H9 (cell line): ENCODE measurements at regions not wholly inside any gene's neighbourhood (a gene's known extent, or its start where the extent isn't known, plus 50 kb on each side); places are given as distances from the start of the nearest gene placed in this dataset.

Experiments
- DNase-seq: peaks from one replicate; pipeline ENCODE4 v3.0.0-alpha.2; 2017
- H2AFZ ChIP-seq: one replicate; pipeline ENCODE4 v1.6.1; 2013; ENCODE audit warnings: mild to moderate bottlenecking, low read length, control low read depth, moderate library complexity
- H2AK5ac ChIP-seq: 2 replicates; pipeline ENCODE4 v1.6.1; 2013; ENCODE audit warnings: low read length, control low read depth, mixed read lengths; ENCODE audit not compliant: insufficient read length
- H2BK120ac ChIP-seq: one replicate; pipeline ENCODE4 v1.6.1; 2013; ENCODE audit warnings: low read depth, mild to moderate bottlenecking, low read length, control low read depth, inconsistent platforms; ENCODE audit not compliant: poor library complexity, severe bottlenecking
- H2BK12ac ChIP-seq: 2 replicates; pipeline ENCODE4 v1.6.1; 2013; ENCODE audit warnings: low read length, control low read depth, mixed read lengths, low read depth; ENCODE audit not compliant: insufficient read length
- H2BK15ac ChIP-seq: 2 replicates; pipeline ENCODE4 v1.6.1; 2013; ENCODE audit warnings: low read depth, low read length, control low read depth
- H2BK20ac ChIP-seq: one replicate; pipeline ENCODE4 v1.6.1; 2013; ENCODE audit warnings: low read depth, mild to moderate bottlenecking, low read length, control low read depth, inconsistent platforms; ENCODE audit not compliant: poor library complexity, severe bottlenecking
- H2BK5ac ChIP-seq: 2 replicates; pipeline ENCODE4 v1.6.1; 2013; ENCODE audit warnings: low read length, control low read depth, mixed read lengths; ENCODE audit not compliant: insufficient read length
- H3K14ac ChIP-seq: 2 replicates; pipeline ENCODE4 v1.6.1; 2013; ENCODE audit warnings: low read length, control low read depth; ENCODE audit not compliant: insufficient read depth
- H3K18ac ChIP-seq: 2 replicates; pipeline ENCODE4 v1.6.1; 2013; ENCODE audit warnings: low read depth, mild to moderate bottlenecking, mixed read lengths, low read length, control low read depth; ENCODE audit not compliant: insufficient read length
- H3K23ac ChIP-seq: 2 replicates; pipeline ENCODE4 v1.6.1; 2013; ENCODE audit warnings: low read length, control low read depth, mixed read lengths, low read depth; ENCODE audit not compliant: insufficient read length
- H3K23me2 ChIP-seq: 2 replicates; pipeline ENCODE4 v1.6.1; 2013; ENCODE audit warnings: low read depth, mild to moderate bottlenecking, mixed read lengths, low read length, control low read depth; ENCODE audit not compliant: insufficient read length, poor library complexity, severe bottlenecking
- H3K27ac ChIP-seq: 2 replicates; pipeline ENCODE4 v1.5.1; 2013; ENCODE audit warnings: low read length, control low read depth, mixed read lengths, low read depth; ENCODE audit not compliant: insufficient read length
- H3K27me3 ChIP-seq: 2 replicates; pipeline ENCODE4 v1.6.1; 2013; ENCODE audit warnings: low read length, control low read depth, inconsistent platforms; ENCODE audit not compliant: insufficient read depth
- H3K4ac ChIP-seq: 2 replicates; pipeline ENCODE4 v1.6.1; 2013; ENCODE audit warnings: low read depth, mild to moderate bottlenecking, control low read depth, inconsistent platforms, low read length, moderate library complexity
- H3K4me1 ChIP-seq: 2 replicates; pipeline ENCODE4 v1.6.1; 2013; ENCODE audit warnings: low read length, control low read depth, inconsistent platforms; ENCODE audit not compliant: insufficient read depth
- H3K4me2 ChIP-seq: 2 replicates; pipeline ENCODE4 v1.6.1; 2013; ENCODE audit warnings: low read length, control low read depth, mixed read lengths; ENCODE audit not compliant: insufficient read length, insufficient read depth
- H3K56ac ChIP-seq: 2 replicates; pipeline ENCODE4 v1.6.1; 2013; ENCODE audit warnings: low read depth, mild to moderate bottlenecking, mixed read lengths, low read length, control low read depth; ENCODE audit not compliant: insufficient read length
- H3K79me1 ChIP-seq: 2 replicates; pipeline ENCODE4 v1.6.1; 2013; ENCODE audit warnings: low read depth, mild to moderate bottlenecking, moderate library complexity, low read length, control low read depth, inconsistent platforms; ENCODE audit not compliant: insufficient read depth, poor library complexity, severe bottlenecking
- H3K79me2 ChIP-seq: 2 replicates; pipeline ENCODE4 v1.6.1; 2013; ENCODE audit warnings: low read length, control low read depth, inconsistent platforms; ENCODE audit not compliant: insufficient read depth
- H3K9ac ChIP-seq: 2 replicates; pipeline ENCODE4 v1.6.1; 2013; ENCODE audit warnings: low read length, control low read depth, mixed read lengths; ENCODE audit not compliant: insufficient read length; ENCODE audit errors: extremely low read depth
- H3K9me3 ChIP-seq: one replicate; pipeline ENCODE4 v1.6.1; 2013; ENCODE audit warnings: low read depth, low read length, inconsistent platforms; ENCODE audit not compliant: control insufficient read depth
- H3T11ph ChIP-seq: one replicate; pipeline ENCODE4 v1.6.1; 2013; ENCODE audit warnings: mild to moderate bottlenecking, low read length, control low read depth, inconsistent platforms
- H4K20me1 ChIP-seq: one replicate; pipeline ENCODE4 v1.6.1; 2013; ENCODE audit not compliant: control insufficient read depth, insufficient read length, insufficient read depth
- H4K5ac ChIP-seq: 2 replicates; pipeline ENCODE4 v1.6.1; 2013; ENCODE audit warnings: low read depth, mild to moderate bottlenecking, mixed read lengths, low read length, control low read depth; ENCODE audit not compliant: insufficient read length
- H4K8ac ChIP-seq: replicated peaks from 2 replicates; pipeline ENCODE4 v1.6.1; 2013; ENCODE audit warnings: low read length, control low read depth, mixed read lengths, low read depth; ENCODE audit not compliant: insufficient read length
- H4K91ac ChIP-seq: 2 replicates; pipeline ENCODE4 v1.6.1; 2013; ENCODE audit warnings: low read depth, mild to moderate bottlenecking, moderate library complexity, mixed read lengths, low read length, control low read depth; ENCODE audit not compliant: insufficient read length
- H3K27ac Mint-ChIP-seq, 3 experiments: 2 replicates in 2 of 3; 3 replicates in 1 of 3; pipeline ENCODE4 v1.8.0; 2020 to 2021; ENCODE audit warnings: mixed read lengths in 3 of 3, mild to moderate bottlenecking in 1 of 3, moderate library complexity in 1 of 3
- H3K27me3 Mint-ChIP-seq: 2 replicates; pipeline ENCODE4 v1.8.0; 2021; ENCODE audit warnings: low read depth, mild to moderate bottlenecking, moderate library complexity, mixed read lengths
- H3K36me3 Mint-ChIP-seq, 3 experiments: 2 replicates in 2 of 3; 3 replicates in 1 of 3; pipeline ENCODE4 v1.8.0; 2020 to 2021; ENCODE audit warnings: low read depth in 3 of 3, mixed read lengths in 3 of 3; ENCODE audit not compliant: insufficient read depth in 1 of 3
- H3K4me1 Mint-ChIP-seq, 2 experiments: 2 replicates each; pipeline ENCODE4 v1.8.0; 2020; ENCODE audit warnings: mixed read lengths in 2 of 2
- H3K4me3 Mint-ChIP-seq, 2 experiments: 2 replicates in 1 of 2; 3 replicates in 1 of 2; pipeline ENCODE4 v1.8.0; 2020 to 2021; ENCODE audit warnings: mild to moderate bottlenecking in 2 of 2, mixed read lengths in 2 of 2, moderate library complexity in 1 of 2
- H3K9me3 Mint-ChIP-seq, 2 experiments: 2 replicates in 1 of 2; 3 replicates in 1 of 2; pipeline ENCODE4 v1.8.0; 2020; ENCODE audit warnings: mild to moderate bottlenecking in 2 of 2, mixed read lengths in 2 of 2, moderate library complexity in 1 of 2
- CTCF ChIP-seq: fragments of 200-600 bp; sonication (generic); conservative IDR thresholded peaks from 3 replicates; pipeline ENCODE4 v1.8.0; 2021; ENCODE audit warnings: antibody characterized with exemption, mild to moderate bottlenecking
- WGBS: extraction: QIAGEN DNeasy Blood & Tissue Kit; methylation state at CpG from one replicate; pipeline ENCODE4 v1.1.7; 2013; ENCODE audit warnings: missing lambda C conversion rate, low lambda C conversion rate, mixed read lengths; ENCODE audit not compliant: insufficient read length; ENCODE audit errors: extremely low coverage; 5-methylcytosine and 5-hydroxymethylcytosine counted together

GRCh38 chr18:78410094-78410786 lies 569.4 kb upstream of the SALL3 start:
- H2AK5ac ChIP-seq = no peak overlapping the region
- H3K4me1 Mint-ChIP-seq = no peaks in the 10 kb centered on the region
- H2BK20ac ChIP-seq = no peak overlapping the region
- no peaks in the 10 kb centered on the region; a peak in 1 of 5 replicates for H3K9me3 Mint-ChIP-seq
- H3K56ac ChIP-seq = no peak overlapping the region
- H3K4me1 ChIP-seq = no peaks in the 10 kb centered on the region
- no peaks in the 10 kb centered on the region for H3K27me3 ChIP-seq
- no peak overlapping the region for H3K9ac ChIP-seq
- no peak overlapping the region for H2BK5ac ChIP-seq
- no peaks in the 10 kb centered on the region; a peak in 1 of 7 replicates for H3K36me3 Mint-ChIP-seq
- no peak overlapping the region for H3K14ac ChIP-seq
- H3K4me3 Mint-ChIP-seq = no peak overlapping the region
- no peaks in the 10 kb centered on the region for H4K20me1 ChIP-seq
- no peak overlapping the region for H4K91ac ChIP-seq
- H3K23me2 ChIP-seq = no peaks in the 10 kb centered on the region
- H3K27ac Mint-ChIP-seq = peak overlapping the region in 1 of 3 experiments; percentile 59; a peak in 2 of 7 replicates
- H3K9me3 ChIP-seq = no peaks in the 10 kb centered on the region
- no peak overlapping the region for H3K23ac ChIP-seq
- no peak overlapping the region for H4K8ac ChIP-seq
- no peak overlapping the region for H3K4ac ChIP-seq
- H4K5ac ChIP-seq = no peak overlapping the region
- WGBS = no CpG with 5 or more reads among the region's 13 CpGs
- no peaks in the 10 kb centered on the region for H3K27me3 Mint-ChIP-seq
- H2BK15ac ChIP-seq = no peak overlapping the region
- no peak overlapping the region for H3K4me2 ChIP-seq
- no peaks in the 10 kb centered on the region for H3K79me1 ChIP-seq
- TF ChIP-seq CTCF = no peak
- H3T11ph ChIP-seq = no peak overlapping the region
- DNase-seq = no peak
- H2BK120ac ChIP-seq = no peak overlapping the region
- no peak overlapping the region for H2BK12ac ChIP-seq
- H3K18ac ChIP-seq = no peak overlapping the region
- H3K27ac ChIP-seq = no peak overlapping the region
- H2AFZ ChIP-seq = no peak overlapping the region
- no peaks in the 10 kb centered on the region for H3K79me2 ChIP-seq
